Endothelial cell of umbilical vein (primary cell): ENCODE measurements at regions not wholly inside any gene's neighbourhood (a gene's known extent, or its start where the extent isn't known, plus 50 kb on each side); places are given as distances from the start of the nearest gene placed in this dataset.

Source experiments
- BruUV-seq: library from RNA; stranded (reverse); fragments of 400-500 nt; replicated peaks from 2 replicates; lab custom pipeline; 2021; lab: Mats Ljungman, UMichigan
- CTCF ChIA-PET: fragments of 300-600, 350-600 bp; sonication (Branson Sonifier 250); formaldehyde crosslinking; loops from one replicate; lab custom pipeline; 2021; ENCODE audit warnings: antibody characterized with exemption, inconsistent platforms; lab: Charles Lee
- POLR2A ChIA-PET: fragments of 300-600, 350-600 bp; sonication (Branson Sonifier 250); formaldehyde crosslinking; loops from one replicate; lab custom pipeline; 2021; ENCODE audit warnings: antibody characterized with exemption, inconsistent platforms; lab: Charles Lee
- DNase-seq: peaks from one replicate; pipeline ENCODE4 v3.0.0-alpha.2; 2011; ENCODE audit warnings: low read depth, low spot score
- FAIRE-seq: peaks from 2 replicates; lab custom pipeline; 2011; peaks lifted over from hg19 to GRCh38; lab: Jason Lieb, UNC
- H2AFZ ChIP-seq: 2 replicates; pipeline ENCODE4 v1.6.0; 2012; ENCODE audit warnings: low read depth, low read length, control low read depth, inconsistent platforms
- H3K27ac ChIP-seq: 2 replicates; pipeline ENCODE4 v1.5.1; 2011; ENCODE audit warnings: low read depth, mild to moderate bottlenecking, control low read depth, low read length, moderate library complexity; ENCODE audit not compliant: insufficient read depth
- H3K27me3 ChIP-seq, 2 experiments: 2 replicates each; pipeline versions ENCODE4 v1.6.0 to v1.6.1; 2011; ENCODE audit warnings: low read length in 2 of 2, mixed read lengths in 1 of 2; ENCODE audit not compliant: control insufficient read depth in 2 of 2, insufficient read depth in 2 of 2
- H3K36me3 ChIP-seq, 2 experiments: 2 replicates in 1 of 2; 3 replicates in 1 of 2; pipeline ENCODE4 v1.5.1; 2011; ENCODE audit warnings: low read length in 2 of 2, mild to moderate bottlenecking in 1 of 2, moderate library complexity in 1 of 2; ENCODE audit not compliant: control insufficient read depth in 2 of 2, insufficient read depth in 2 of 2; ENCODE audit errors: extremely low read depth in 1 of 2
- H3K4me1 ChIP-seq: 3 replicates; pipeline ENCODE4 v1.5.1; 2011; ENCODE audit warnings: mild to moderate bottlenecking, low read length; ENCODE audit not compliant: control insufficient read depth, insufficient read depth; ENCODE audit errors: extremely low read depth
- H3K4me2 ChIP-seq: 2 replicates; pipeline ENCODE4 v1.6.1; 2011; ENCODE audit warnings: low read length, control low read depth, mixed read lengths; ENCODE audit not compliant: insufficient read depth
- H3K4me3 ChIP-seq, 3 experiments: fragments of 200-600 bp in 1 of 3; sonication (generic), shearing (Covaris generic) in 1 of 3; replicated peaks in 1 of 3; 2 replicates each; pipeline ENCODE4 v1.5.1; 2011 to 2016; ENCODE audit warnings: control low read depth in 3 of 3, low read length in 3 of 3, mild to moderate bottlenecking in 2 of 3, inconsistent platforms in 1 of 3, low read depth in 1 of 3, moderate library complexity in 1 of 3; ENCODE audit not compliant: insufficient read depth in 1 of 3
- H3K79me2 ChIP-seq: 2 replicates; pipeline ENCODE4 v1.6.0; 2012; ENCODE audit warnings: low read length, inconsistent platforms; ENCODE audit not compliant: control insufficient read depth, insufficient read depth
- H3K9ac ChIP-seq: replicated peaks from 2 replicates; pipeline ENCODE3; 2011; ENCODE audit warnings: low read length, control low read depth; ENCODE audit not compliant: insufficient read depth; ENCODE audit errors: extremely low read depth
- H3K9me1 ChIP-seq: replicated peaks from 3 replicates; pipeline ENCODE4 v1.6.0; 2011; ENCODE audit warnings: mild to moderate bottlenecking, low read length; ENCODE audit not compliant: control insufficient read depth, insufficient read depth; ENCODE audit errors: extremely low read depth
- H3K9me3 ChIP-seq: replicated peaks from 2 replicates; pipeline ENCODE4 v1.5.1; 2012; ENCODE audit warnings: low read length, inconsistent platforms; ENCODE audit not compliant: control insufficient read depth, insufficient read depth
- H4K20me1 ChIP-seq: replicated peaks from 2 replicates; pipeline ENCODE3; 2011; ENCODE audit warnings: mild to moderate bottlenecking, low read length; ENCODE audit not compliant: control insufficient read depth, insufficient read depth; ENCODE audit errors: extremely low read depth
- EZH2 ChIP-seq: IDR thresholded peaks from 2 replicates; pipeline ENCODE4 v1.6.1; 2012; ENCODE audit warnings: borderline replicate concordance, low read depth, mild to moderate bottlenecking, moderate library complexity, low read length, inconsistent platforms; ENCODE audit not compliant: severe bottlenecking
- FOS ChIP-seq: IDR thresholded peaks from 2 replicates; pipeline ENCODE4 v1.6.1; 2011; ENCODE audit warnings: mild to moderate bottlenecking, low read length, moderate library complexity, borderline replicate concordance; ENCODE audit not compliant: insufficient read depth
- GATA2 ChIP-seq: IDR thresholded peaks from 2 replicates; pipeline ENCODE4 v1.7.0; 2011; ENCODE audit warnings: low read depth, mild to moderate bottlenecking, moderate library complexity, mixed read lengths, low read length; ENCODE audit not compliant: insufficient read length, insufficient read depth
- JUN ChIP-seq: IDR thresholded peaks from 2 replicates; pipeline ENCODE4 v1.6.1; 2011; ENCODE audit warnings: borderline replicate concordance, low read depth; ENCODE audit not compliant: insufficient read length, insufficient read depth
- MYC ChIP-seq: IDR thresholded peaks from one replicate; pipeline ENCODE4 v1.6.1; 2011; ENCODE audit warnings: mild to moderate bottlenecking, low read depth, low read length
- POLR2A ChIP-seq: IDR thresholded peaks from 2 replicates; pipeline ENCODE4 v1.6.1; 2012; ENCODE audit warnings: low read depth, mild to moderate bottlenecking, control low read depth, low read length
- POLR2AphosphoS5 ChIP-seq: IDR thresholded peaks from 2 replicates; pipeline ENCODE4 v1.6.1; 2012; ENCODE audit warnings: low read depth, mild to moderate bottlenecking, control low read depth, low read length, moderate library complexity; ENCODE audit not compliant: insufficient read depth
- dilution Hi-C: fragments of 300-500 bp; cut with MboI; formaldehyde crosslinking; loops from one replicate; pipeline ENCODE4 v1.15.0; 2019; ENCODE audit warnings: low sequenced_read_pairs; ENCODE audit not compliant: extremely low pct_ligation_motif_present
- intact Hi-C: fragments of 100-400 bp; cut with micrococcal nuclease; formaldehyde crosslinking; loops from one replicate; pipeline ENCODE4 v1.10.0; 2022
- TF ChIP-seq, protein P1 (sequence below), 2 donors: IDR thresholded peaks; 1 replicate in 1 of 2; 2 replicates in 1 of 2; pipeline ENCODE4 v1.5.1; 2011; ENCODE audit warnings: low read length in 2 of 2, mild to moderate bottlenecking in 2 of 2, moderate library complexity in 2 of 2, control low read depth in 1 of 2, inconsistent platforms in 1 of 2, low read depth in 1 of 2; ENCODE audit not compliant: insufficient read depth in 1 of 2; ENCODE audit errors: extremely low read depth in 1 of 2
- TF ChIP-seq, protein P2 (sequence below): IDR thresholded peaks from 2 replicates; pipeline ENCODE4 v1.6.1; 2011; ENCODE audit not compliant: insufficient read depth, insufficient read length

DNA sequence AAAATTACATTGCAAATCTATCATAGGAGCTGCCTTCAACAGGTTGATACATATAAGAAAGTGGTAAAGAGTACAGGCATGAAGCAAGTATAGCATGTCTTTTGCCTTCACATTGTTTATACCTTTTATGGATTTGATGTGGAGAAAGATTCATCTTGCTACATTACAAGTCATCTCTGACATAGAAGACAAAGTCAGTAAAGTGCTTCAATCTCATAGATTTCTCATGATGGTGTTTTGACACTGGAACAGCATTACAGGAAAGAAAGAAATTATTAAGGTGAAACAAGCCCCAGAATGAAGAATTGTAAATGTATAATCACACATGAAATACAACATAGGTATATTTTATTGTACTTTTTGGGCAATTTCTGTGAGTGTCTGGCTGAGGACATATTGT lies 580.7 kb upstream of the MMS22L start:
- dilution Hi-C loops (no loop called here), intact Hi-C loops (no loop called here)
- Histone ChIP-seq H3K27me3 (no peaks in the 10 kb centered on the region), H3K9ac (no peak overlapping the region), H4K20me1 (no peaks in the 10 kb centered on the region), H3K27ac (no peak overlapping the region), H3K9me3 (no peaks in the 10 kb centered on the region), H3K4me1 (no peaks in the 10 kb centered on the region), H3K79me2 (no peaks in the 10 kb centered on the region), H3K9me1 (no peaks in the 10 kb centered on the region), H2AFZ (no peak overlapping the region), H3K4me2 (no peak overlapping the region), H3K4me3 (no peak overlapping the region), H3K36me3 (no peaks in the 10 kb centered on the region)
- FAIRE-seq, result no peak
- ChIA-PET CTCF (no interaction called here), POLR2A (no interaction called here)
- BruUV-seq, result no TSS peak
- TF ChIP-seq POLR2A (no peak), FOS (no peak), GATA2 (no peak)
- TF ChIP-seq, protein P1, sequence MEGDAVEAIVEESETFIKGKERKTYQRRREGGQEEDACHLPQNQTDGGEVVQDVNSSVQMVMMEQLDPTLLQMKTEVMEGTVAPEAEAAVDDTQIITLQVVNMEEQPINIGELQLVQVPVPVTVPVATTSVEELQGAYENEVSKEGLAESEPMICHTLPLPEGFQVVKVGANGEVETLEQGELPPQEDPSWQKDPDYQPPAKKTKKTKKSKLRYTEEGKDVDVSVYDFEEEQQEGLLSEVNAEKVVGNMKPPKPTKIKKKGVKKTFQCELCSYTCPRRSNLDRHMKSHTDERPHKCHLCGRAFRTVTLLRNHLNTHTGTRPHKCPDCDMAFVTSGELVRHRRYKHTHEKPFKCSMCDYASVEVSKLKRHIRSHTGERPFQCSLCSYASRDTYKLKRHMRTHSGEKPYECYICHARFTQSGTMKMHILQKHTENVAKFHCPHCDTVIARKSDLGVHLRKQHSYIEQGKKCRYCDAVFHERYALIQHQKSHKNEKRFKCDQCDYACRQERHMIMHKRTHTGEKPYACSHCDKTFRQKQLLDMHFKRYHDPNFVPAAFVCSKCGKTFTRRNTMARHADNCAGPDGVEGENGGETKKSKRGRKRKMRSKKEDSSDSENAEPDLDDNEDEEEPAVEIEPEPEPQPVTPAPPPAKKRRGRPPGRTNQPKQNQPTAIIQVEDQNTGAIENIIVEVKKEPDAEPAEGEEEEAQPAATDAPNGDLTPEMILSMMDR (IDR thresholded peaks at IDR 0.05; ENCODE audit: extremely low read depth in 1 of 2, insufficient read depth in 1 of 2, low read depth in 1 of 2, low read length in 2 of 2), result no peak
- DNase-seq, result no peak

DNA sequence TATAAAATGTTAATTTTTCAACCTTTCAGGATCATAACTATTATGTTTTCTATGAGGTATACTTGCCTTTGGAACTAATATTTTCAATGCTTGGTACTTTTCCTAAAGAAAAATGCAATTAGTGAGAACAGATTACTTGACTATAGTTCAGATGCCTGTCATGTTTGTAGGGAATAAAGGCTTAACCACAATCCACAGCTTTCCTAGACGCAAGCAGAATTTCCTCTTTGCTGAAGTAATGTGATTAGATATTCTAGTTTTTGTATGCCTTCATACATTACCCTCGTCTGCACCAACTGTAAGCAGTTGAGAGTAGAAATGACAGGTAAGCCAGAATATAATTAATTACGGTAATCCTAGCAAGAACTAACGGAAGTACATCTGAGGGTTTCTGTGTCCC lies 581.4 kb upstream of the MMS22L start:
- POLR2A ChIA-PET, result no interaction called here
- CTCF ChIA-PET, result no interaction called here

More for the DNA sequence above, 581.4 kb upstream of the MMS22L start:
- Histone ChIP-seq H3K4me1 (no peaks in the 10 kb centered on the region), H3K9me3 (no peaks in the 10 kb centered on the region), H3K36me3 (no peaks in the 10 kb centered on the region), H2AFZ (no peak overlapping the region), H3K9me1 (no peaks in the 10 kb centered on the region), H3K4me3 (no peak overlapping the region), H3K9ac (no peak overlapping the region), H3K79me2 (no peaks in the 10 kb centered on the region), H4K20me1 (no peaks in the 10 kb centered on the region), H3K27ac (no peak overlapping the region), H3K4me2 (no peak overlapping the region), H3K27me3 (no peaks in the 10 kb centered on the region)
- FAIRE-seq (no peak), DNase-seq (no peak)
- dilution Hi-C loops (no loop called here), intact Hi-C loops (no loop called here)
- no peak for TF ChIP-seq POLR2AphosphoS5
- no peak for TF ChIP-seq FOS
- TF ChIP-seq, protein P1 (IDR thresholded peaks at IDR 0.05; ENCODE audit: extremely low read depth in 1 of 2, insufficient read depth in 1 of 2, low read depth in 1 of 2, low read length in 2 of 2), result no peak
- no peak for TF ChIP-seq POLR2A
- TF ChIP-seq JUN, result no peak
- no peak for TF ChIP-seq MYC
- TF ChIP-seq EZH2, result no peak
- TF ChIP-seq, protein P2, sequence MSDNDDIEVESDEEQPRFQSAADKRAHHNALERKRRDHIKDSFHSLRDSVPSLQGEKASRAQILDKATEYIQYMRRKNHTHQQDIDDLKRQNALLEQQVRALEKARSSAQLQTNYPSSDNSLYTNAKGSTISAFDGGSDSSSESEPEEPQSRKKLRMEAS, result no peak
- no peak for TF ChIP-seq GATA2
- BruUV-seq, result no TSS peak
